Naive thymus-derived CD4-positive, alpha-beta T cell (primary cell): ENCODE measurements at regions not wholly inside any gene's neighbourhood (a gene's known extent, or its start where the extent isn't known, plus 50 kb on each side); places are given as distances from the start of the nearest gene placed in this dataset.
A peak's percentile ranks its signal among the peaks of the same experiment; 100 is the strongest.
"Not testable (repeated sequence)": the region's sequence is repeated elsewhere in the genome, so short reads cannot be mapped to it uniquely, and the experiment has no call there.

ENCODE experiments used
- ATAC-seq: fragments of 150-1000 bp; cut with Tn5 transposase; 2 replicates; pipeline ENCODE4 v1.10.0; 2021; ENCODE audit warnings: mild to moderate bottlenecking, moderate library complexity
- CTCF ChIA-PET: fragments of 350-600 bp; sonication (Branson Sonifier 250); formaldehyde crosslinking; loops from one replicate; lab custom pipeline; 2021; ENCODE audit warnings: antibody characterized with exemption; lab: Charles Lee
- POLR2A ChIA-PET: fragments of 350-600 bp; sonication (Branson Sonifier 250); formaldehyde crosslinking; loops from one replicate; lab custom pipeline; 2021; ENCODE audit warnings: antibody characterized with exemption, inconsistent platforms; lab: Charles Lee
- DNase-seq, 9 donors: peaks; one replicate each; pipeline versions ENCODE4 v3.0.0 to v3.0.0-alpha.2; 2020 to 2022; ENCODE audit warnings: mixed read lengths in 1 of 9
- H3K27ac ChIP-seq: one replicate; pipeline ENCODE4 v1.7.0; 2013; ENCODE audit warnings: mild to moderate bottlenecking, low read depth, low read length, moderate library complexity
- H3K27me3 ChIP-seq, 2 donors: one replicate each; pipeline ENCODE4 v1.7.0; 2013; ENCODE audit warnings: low read length in 2 of 2, mild to moderate bottlenecking in 2 of 2, moderate library complexity in 2 of 2; ENCODE audit not compliant: control insufficient read depth in 2 of 2, insufficient read depth in 2 of 2
- H3K36me3 ChIP-seq, 3 experiments: 1 replicate in 2 of 3; 2 replicates in 1 of 3; pipeline ENCODE4 v1.7.0; 2013; ENCODE audit warnings: low read length in 3 of 3, mild to moderate bottlenecking in 3 of 3, moderate library complexity in 1 of 3; ENCODE audit not compliant: insufficient read depth in 3 of 3, control insufficient read depth in 2 of 3
- H3K4me1 ChIP-seq, 2 donors: one replicate each; pipeline ENCODE4 v1.7.0; 2013; ENCODE audit warnings: low read length in 2 of 2, mild to moderate bottlenecking in 2 of 2, moderate library complexity in 1 of 2; ENCODE audit not compliant: control insufficient read depth in 2 of 2, insufficient read depth in 2 of 2
- H3K4me3 ChIP-seq: 2 replicates; pipeline ENCODE4 v1.7.0; 2013; ENCODE audit warnings: mild to moderate bottlenecking, low read length
- H3K9me3 ChIP-seq, 3 experiments: 1 replicate in 2 of 3; 2 replicates in 1 of 3; pipeline ENCODE4 v1.7.0; 2013; ENCODE audit warnings: low read length in 3 of 3; ENCODE audit not compliant: control insufficient read depth in 2 of 3
- H3K27ac Mint-ChIP-seq, 9 donors: one replicate each; pipeline ENCODE4 v1.8.0; 2020 to 2022; ENCODE audit warnings: mixed read lengths in 9 of 9, mild to moderate bottlenecking in 8 of 9, moderate library complexity in 5 of 9, inconsistent platforms in 2 of 9
- H3K27me3 Mint-ChIP-seq, 5 donors: one replicate each; pipeline ENCODE4 v1.8.0; 2021 to 2022; ENCODE audit warnings: mixed read lengths in 5 of 5, mild to moderate bottlenecking in 1 of 5
- H3K36me3 Mint-ChIP-seq, 5 donors: one replicate each; pipeline ENCODE4 v1.8.0; 2020 to 2022; ENCODE audit warnings: mixed read lengths in 5 of 5, mild to moderate bottlenecking in 3 of 5, inconsistent platforms in 1 of 5
- H3K4me1 Mint-ChIP-seq, 7 donors: one replicate each; pipeline ENCODE4 v1.8.0; 2020 to 2022; ENCODE audit warnings: mixed read lengths in 7 of 7, mild to moderate bottlenecking in 3 of 7, inconsistent platforms in 1 of 7
- H3K4me3 Mint-ChIP-seq, 10 donors: one replicate each; pipeline ENCODE4 v1.8.0; 2020 to 2022; ENCODE audit warnings: mild to moderate bottlenecking in 10 of 10, mixed read lengths in 10 of 10, moderate library complexity in 6 of 10, inconsistent platforms in 2 of 10
- H3K9me3 Mint-ChIP-seq, 11 donors: one replicate each; pipeline ENCODE4 v1.8.0; 2020 to 2022; ENCODE audit warnings: mixed read lengths in 11 of 11, mild to moderate bottlenecking in 4 of 11, inconsistent platforms in 1 of 11, moderate library complexity in 1 of 11
- intact Hi-C, 2 donors: fragments of 100-400 bp; cut with micrococcal nuclease; formaldehyde crosslinking; loops; one replicate each; pipeline ENCODE4 v1.15.1; 2023

GRCh38 chr15:19903281-19903680 lies 638.3 kb downstream of the GOLGA6L6 start:
- ATAC-seq, DNase-seq, H3K4me1 ChIP-seq, intact Hi-C loops, H3K36me3 ChIP-seq, H3K9me3 ChIP-seq, POLR2A ChIA-PET, H3K27ac ChIP-seq, H3K4me1 Mint-ChIP-seq, CTCF ChIA-PET, H3K4me3 ChIP-seq, H3K27me3 ChIP-seq, H3K27me3 Mint-ChIP-seq, H3K4me3 Mint-ChIP-seq: not testable (repeated sequence)
- H3K27ac Mint-ChIP-seq: peak overlapping the region in 1 of 9 donors; percentile 13
- H3K36me3 Mint-ChIP-seq: peaks cover 0 to 18% (median 10%) of the 10 kb centered on the region in 5 donors
- peaks cover 18 to 25% (median 22%) of the 10 kb centered on the region in 11 donors for H3K9me3 Mint-ChIP-seq

GRCh38 chr15:19902388-19902787 lies 639.2 kb downstream of the GOLGA6L6 start:
- ATAC-seq: not testable (repeated sequence)
- peaks cover 17 to 28% (median 23%) of the 10 kb centered on the region in 11 donors for H3K9me3 Mint-ChIP-seq

GRCh38 chr15:19901414-19901813 lies 640.2 kb downstream of the GOLGA6L6 start:
- H3K9me3 ChIP-seq, H3K27ac Mint-ChIP-seq, intact Hi-C loops, H3K27me3 ChIP-seq, H3K4me3 Mint-ChIP-seq, H3K36me3 ChIP-seq, H3K4me1 ChIP-seq, CTCF ChIA-PET, H3K4me1 Mint-ChIP-seq, DNase-seq, POLR2A ChIA-PET, H3K27me3 Mint-ChIP-seq, H3K4me3 ChIP-seq, H3K27ac ChIP-seq, ATAC-seq: not testable (repeated sequence)
- Mint-ChIP-seq H3K9me3 (peaks cover 17 to 30% (median 23%) of the 10 kb centered on the region in 11 donors), H3K36me3 (peaks cover 0 to 18% (median 10%) of the 10 kb centered on the region in 5 donors)

More at GRCh38 chr15:19902388-19902787, 639.2 kb downstream of the GOLGA6L6 start:
- H3K4me3 ChIP-seq, DNase-seq, H3K27ac Mint-ChIP-seq, intact Hi-C loops, H3K4me1 Mint-ChIP-seq, H3K27ac ChIP-seq, POLR2A ChIA-PET, CTCF ChIA-PET, H3K27me3 Mint-ChIP-seq, H3K27me3 ChIP-seq, H3K4me1 ChIP-seq, H3K36me3 ChIP-seq, H3K4me3 Mint-ChIP-seq, H3K9me3 ChIP-seq: not testable (repeated sequence)
- peaks cover 0 to 18% (median 10%) of the 10 kb centered on the region in 5 donors for H3K36me3 Mint-ChIP-seq

- POLR2A ChIA-PET: no interaction called here
- Mint-ChIP-seq H3K27ac (no peak overlapping the region), H3K27me3 (no peaks in the 10 kb centered on the region), H3K9me3 (peaks cover 18 to 34% (median 22%) of the 10 kb centered on the region in 11 donors), H3K4me1 (peaks cover 0 to 9% (median 0%) of the 10 kb centered on the region in 7 donors), H3K36me3 (peaks cover 0 to 18% (median 10%) of the 10 kb centered on the region in 5 donors), H3K4me3 (no peak overlapping the region)
- no peaks in the 10 kb centered on the region for H3K4me1 ChIP-seq
- H3K27me3 ChIP-seq: no peaks in the 10 kb centered on the region
- no peaks in the 10 kb centered on the region for H3K36me3 ChIP-seq
- H3K9me3 ChIP-seq: no peaks in the 10 kb centered on the region
- CTCF ChIA-PET: no interaction called here
- intact Hi-C loops: no loop called here
- no peak overlapping the region for H3K4me3 ChIP-seq
- no peak for DNase-seq
- ATAC-seq: no peak
- H3K27ac ChIP-seq: no peak overlapping the region
Observed at GRCh38 chr15:19899021-19899824, 642.4 kb downstream of the GOLGA6L6 start.

- intact Hi-C loops, CTCF ChIA-PET, H3K27ac Mint-ChIP-seq, H3K27ac ChIP-seq, H3K4me3 ChIP-seq, H3K4me1 ChIP-seq, H3K4me1 Mint-ChIP-seq, H3K27me3 ChIP-seq, H3K9me3 ChIP-seq, H3K27me3 Mint-ChIP-seq, H3K36me3 ChIP-seq, DNase-seq, POLR2A ChIA-PET, ATAC-seq, H3K36me3 Mint-ChIP-seq, H3K4me3 Mint-ChIP-seq: not testable (repeated sequence)
- peaks cover 6 to 29% (median 12%) of the 10 kb centered on the region in 11 donors for H3K9me3 Mint-ChIP-seq
Observed at GRCh38 chr15:19888811-19889210, 652.8 kb downstream of the GOLGA6L6 start.

- H3K9me3 Mint-ChIP-seq, DNase-seq, H3K4me3 Mint-ChIP-seq, POLR2A ChIA-PET, H3K9me3 ChIP-seq, CTCF ChIA-PET, H3K4me3 ChIP-seq, ATAC-seq, H3K27ac Mint-ChIP-seq, H3K4me1 ChIP-seq, H3K36me3 ChIP-seq, H3K27me3 ChIP-seq, H3K4me1 Mint-ChIP-seq, intact Hi-C loops, H3K27ac ChIP-seq, H3K27me3 Mint-ChIP-seq, H3K36me3 Mint-ChIP-seq: not testable (repeated sequence)
Observed at GRCh38 chr15:19844061-19844460, 697.5 kb downstream of the GOLGA6L6 start.
